ENCODE measurements at regions not wholly inside any gene's neighbourhood (a gene's known extent, or its start where the extent isn't known, plus 50 kb on each side); places are given as distances from the start of the nearest gene placed in this dataset.

DNA sequence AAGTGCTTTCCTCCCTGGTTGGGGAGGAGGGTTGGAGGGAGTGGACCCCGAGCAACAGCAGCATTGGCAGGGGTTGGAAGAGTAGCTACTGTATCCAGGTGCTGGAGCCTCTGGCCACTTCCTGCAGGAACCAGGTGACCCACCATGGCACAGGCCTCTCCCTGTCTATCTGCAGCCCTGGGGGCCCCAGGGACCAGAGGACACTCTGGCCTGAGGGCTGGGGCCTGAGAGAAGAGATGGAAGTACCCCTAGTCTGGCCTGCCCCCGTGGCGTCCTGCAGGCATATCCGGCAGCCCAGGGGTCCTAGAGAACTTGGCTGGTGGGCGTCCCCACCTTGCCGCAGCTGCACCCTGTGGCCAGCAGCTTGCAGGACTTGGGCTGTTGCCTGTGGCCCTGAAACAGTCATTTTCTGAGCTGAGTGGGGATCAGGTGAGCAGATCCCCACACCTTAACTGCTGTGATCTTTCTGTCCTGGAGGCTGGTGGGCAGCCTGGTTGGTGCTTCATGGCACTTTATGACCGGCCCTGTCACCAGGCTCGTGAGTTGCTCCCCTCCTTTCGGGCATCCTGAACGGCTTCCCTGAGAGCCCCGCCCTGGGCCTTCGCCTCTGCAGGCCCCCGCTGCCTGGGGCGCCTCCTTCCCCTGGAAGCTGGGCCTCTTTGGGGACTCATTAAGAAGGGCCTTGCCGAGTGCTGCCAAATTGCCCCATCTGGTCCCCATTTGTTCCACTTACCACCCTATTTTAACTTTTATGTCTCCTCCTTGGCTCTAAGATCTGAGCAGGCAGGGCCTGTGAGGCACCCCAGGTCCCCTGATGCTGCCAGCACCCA, 298.6 kb downstream of the SEC14L1 start:
- DNase-seq (ENCODE audit: extremely low read depth in 1 of 2, low read depth in 1 of 2), result no peak

DNA sequence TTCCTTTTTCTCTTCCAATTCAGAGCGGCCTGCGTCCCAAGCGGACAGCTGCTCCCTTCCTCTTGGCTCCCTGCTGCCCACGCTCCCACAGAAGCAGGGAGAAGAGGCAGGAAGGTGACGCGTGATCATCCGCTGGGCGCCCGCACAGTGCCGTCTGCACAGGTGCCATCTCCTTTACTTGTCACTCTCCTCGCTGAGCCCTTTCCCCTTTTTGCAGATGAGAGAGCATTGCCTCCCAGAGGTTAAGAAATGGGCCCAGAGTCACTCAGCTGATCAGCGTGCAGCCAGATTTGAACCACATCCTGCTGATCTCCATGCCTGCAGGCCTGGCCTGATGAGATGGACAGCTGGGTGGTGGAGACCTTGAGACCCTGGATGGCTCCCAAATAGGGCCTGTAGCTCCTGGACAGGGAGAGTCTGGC, 299.8 kb downstream of the SEC14L1 start:
- DNase-seq (ENCODE audit: extremely low read depth in 1 of 2, low read depth in 1 of 2), result no peak

DNA sequence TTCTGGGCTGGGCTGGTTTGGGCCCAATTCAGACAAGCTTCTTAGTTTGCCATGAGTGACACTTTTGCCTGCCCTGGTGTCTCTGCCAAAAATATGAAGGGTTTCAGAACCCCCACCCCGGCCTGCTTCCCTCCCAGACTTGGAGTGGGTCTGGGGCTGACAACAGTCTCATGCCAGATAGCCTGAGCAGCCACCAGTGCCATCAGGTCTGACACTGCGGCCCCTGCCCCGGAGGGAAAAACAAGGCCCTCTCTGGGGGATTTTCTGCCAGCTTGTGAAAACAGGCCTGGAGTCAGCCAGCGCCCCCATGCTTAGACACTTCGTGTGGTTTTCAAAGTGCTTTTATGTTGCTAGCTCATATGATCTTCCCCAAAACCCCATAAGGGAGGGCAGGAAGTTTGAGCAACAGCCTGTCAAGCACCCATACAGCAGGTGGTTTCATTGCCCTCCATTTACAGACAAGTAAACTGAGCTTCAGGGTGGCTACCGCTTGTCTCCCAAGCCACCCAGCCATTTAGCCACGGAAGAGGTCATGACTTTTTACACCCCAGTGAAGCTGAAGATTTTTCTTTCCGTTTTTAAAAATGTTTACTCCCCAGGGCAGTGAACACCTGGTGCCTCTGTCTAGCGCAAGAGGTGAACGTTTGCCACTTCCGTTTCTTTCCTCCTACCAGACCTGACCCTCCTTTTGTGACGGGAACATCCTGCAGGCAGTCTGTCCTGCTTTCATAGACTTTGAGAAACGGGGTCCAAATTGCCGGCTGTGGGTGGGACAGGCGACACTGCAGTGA, 300.6 kb downstream of the SEC14L1 start:
- DNase-seq (ENCODE audit: extremely low read depth in 1 of 2, low read depth in 1 of 2), result peak in 1 of 2 donors; percentile 72

DNA sequence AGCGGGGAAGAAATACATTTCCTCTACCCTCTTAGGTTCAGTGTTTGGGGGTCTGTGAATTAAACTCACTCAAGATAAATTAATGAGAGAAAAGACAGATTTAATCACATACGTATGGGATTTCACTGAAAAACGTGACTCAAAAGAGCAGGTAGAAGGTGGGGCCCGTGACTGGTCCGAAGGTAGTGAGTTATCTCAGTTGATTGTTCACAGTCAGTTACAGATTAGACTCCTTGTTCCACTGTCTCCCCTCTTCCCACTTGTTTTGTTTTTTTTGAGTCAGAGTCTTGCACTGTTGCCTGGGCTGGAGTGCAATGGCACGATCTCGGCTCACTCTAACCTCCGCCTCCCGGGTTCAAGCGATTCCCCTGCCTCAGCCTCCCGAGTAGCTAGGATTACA, 301.2 kb downstream of the SEC14L1 start:
- DNase-seq (ENCODE audit: extremely low read depth in 1 of 2, low read depth in 1 of 2), result no peak

DNA sequence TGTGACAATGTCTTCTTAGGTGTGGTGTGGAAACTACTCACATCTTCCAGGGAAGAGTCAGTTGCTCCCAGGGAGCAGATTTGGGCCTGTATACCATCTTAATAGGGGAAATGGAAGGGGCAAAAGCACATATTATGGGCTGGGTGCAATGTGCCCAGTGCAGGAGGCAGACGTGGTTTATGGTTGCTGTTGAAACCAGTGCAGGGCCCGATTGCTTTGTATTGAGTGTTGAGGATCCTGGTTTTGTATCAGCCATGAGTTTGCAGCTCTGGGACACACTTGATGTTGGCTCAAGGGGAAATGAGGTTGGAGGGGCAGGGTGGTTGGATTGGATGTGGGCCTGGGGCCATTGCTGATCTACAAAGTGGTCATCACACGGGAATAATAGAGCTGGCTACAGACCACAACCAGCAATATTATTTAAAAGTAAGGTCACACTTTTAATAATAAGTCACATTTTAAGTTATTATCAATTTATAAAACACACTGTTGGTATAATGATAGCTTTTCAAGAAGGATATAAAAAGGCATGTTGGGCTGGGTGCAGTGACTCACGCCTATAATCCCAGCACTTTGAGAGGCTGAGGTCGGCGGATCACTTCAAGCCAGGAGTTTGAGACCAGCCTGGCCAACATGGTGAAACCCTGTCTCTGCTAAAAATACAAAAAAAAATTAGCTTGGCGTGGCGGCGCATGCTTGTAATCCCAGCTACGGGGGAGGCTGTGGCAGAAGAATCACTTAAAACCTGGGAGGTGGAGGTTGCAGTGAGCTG, 302.4 kb downstream of the SEC14L1 start:
- DNase-seq (ENCODE audit: extremely low read depth in 1 of 2, low read depth in 1 of 2), result no peak

DNA sequence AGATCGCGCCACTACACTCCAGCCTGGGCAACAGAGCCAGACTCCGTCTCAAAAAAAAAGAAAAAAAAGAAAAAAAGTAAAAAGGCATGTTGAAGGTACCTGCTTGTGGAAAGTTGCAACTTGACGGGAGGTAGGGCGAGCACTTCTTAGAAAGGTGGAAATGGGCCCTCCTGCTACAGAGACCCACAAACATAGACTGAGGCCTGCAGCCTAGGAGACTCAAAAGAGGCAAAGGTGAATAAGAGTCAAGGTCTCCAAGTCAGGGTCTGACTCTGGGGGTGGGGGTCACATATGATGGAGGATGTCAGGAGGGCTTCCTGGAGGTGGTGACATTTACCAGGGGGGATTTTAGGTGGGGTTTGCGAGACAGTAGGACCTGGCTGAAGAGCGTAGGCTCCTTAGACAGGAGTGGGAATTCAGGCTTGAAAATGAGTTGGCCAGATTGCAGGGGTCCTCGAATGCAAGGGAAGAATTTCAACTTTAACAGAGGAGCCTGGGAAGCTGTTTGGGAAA, 303.0 kb downstream of the SEC14L1 start:
- no peak for DNase-seq (ENCODE audit: extremely low read depth in 1 of 2, low read depth in 1 of 2)

DNA sequence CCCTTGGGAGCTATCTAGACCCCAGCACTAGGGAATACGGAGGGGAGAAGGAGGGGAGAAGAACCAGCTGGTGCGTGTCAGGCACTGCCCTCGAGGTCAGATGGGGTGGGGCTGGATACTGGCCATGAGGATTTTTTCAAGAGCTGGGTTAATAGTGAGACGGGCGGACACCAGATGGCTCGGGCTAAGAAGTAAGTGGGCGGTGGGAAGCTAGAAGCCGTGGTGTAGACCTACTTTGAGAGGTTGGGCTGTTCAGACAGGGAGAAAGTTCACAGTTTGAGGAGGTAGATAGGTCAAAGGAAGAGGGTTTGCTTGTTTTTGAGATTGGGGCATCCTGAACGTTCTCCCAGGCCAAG, 303.8 kb downstream of the SEC14L1 start:
- no peak for DNase-seq (ENCODE audit: extremely low read depth in 1 of 2, low read depth in 1 of 2)

DNA sequence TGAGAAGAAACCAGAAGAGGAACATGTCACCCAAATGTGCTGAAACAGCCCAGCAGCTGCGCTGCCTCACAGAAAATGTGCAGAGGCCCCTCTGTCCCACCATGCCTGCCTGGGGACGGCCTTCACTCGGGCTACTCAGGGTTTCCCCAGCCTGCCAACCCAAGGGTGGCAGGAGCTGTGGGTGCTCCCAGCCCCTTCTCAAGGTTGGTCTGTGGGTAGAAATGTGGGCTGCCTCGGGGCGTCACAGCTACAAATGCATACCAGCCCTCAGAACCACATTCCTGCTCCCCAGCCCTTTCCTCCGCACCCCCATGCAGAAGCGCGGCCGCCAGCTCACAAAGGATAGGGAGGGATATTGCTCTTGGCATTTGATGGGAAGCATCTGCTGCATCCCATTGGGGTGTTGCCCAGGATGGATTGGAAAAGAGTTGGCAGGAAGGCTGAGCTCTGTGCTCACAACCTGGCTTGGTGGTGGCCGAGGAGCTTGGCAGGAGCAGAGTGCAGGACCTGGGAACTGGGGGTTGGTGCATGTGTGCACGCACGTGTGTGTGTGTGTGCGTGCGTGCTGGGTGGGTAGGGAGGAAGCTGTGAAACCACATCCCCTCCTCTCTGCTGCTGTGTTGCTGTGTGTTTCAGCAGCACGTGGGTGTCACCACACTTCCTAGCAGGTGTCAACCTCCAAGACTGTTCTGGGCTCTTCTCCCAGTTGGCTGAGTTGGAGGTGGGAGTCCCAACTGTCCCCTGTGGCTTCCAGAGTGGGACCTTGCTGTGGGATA, 304.4 kb downstream of the SEC14L1 start:
- peak in 1 of 2 donors; percentile 80 for DNase-seq (ENCODE audit: extremely low read depth in 1 of 2, low read depth in 1 of 2)

DNA sequence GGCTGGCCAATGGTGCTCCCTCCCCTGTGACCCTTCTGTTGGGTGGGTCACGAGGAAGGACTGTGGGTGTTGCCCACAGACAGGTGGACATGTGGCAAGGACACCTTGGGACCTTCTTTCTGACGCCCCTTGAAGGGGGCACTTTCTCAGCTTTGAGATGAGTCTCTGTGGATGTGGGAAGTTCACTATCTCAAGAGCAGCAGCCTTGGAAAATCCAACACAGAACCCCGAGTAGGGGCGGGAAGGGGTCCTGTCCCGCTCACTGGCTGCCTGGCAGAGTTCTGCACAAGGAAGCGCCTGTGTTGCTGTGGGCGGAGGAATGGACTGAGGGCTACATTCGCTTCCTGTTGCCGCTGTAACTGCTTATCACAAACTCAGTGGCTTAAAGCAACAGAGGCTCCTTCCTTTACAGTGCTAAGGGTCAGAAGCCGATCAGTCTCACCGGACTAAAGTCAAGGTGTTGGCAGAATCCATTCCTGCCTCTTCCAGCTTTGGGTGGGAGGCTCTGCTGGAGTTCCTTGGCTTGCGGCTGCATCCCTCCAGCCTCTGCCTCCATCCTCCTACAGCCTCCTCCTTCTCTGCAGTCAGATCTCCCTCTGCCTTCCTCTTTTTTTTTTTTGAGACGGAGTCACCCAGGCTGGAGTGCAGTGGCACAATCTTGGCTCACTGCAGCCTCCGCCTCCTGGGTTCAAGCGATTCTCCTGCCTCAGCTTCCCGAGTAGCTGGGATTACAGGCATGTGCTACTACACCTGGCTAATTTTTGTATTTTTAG, 305.2 kb downstream of the SEC14L1 start:
- DNase-seq (ENCODE audit: extremely low read depth in 1 of 2, low read depth in 1 of 2), result no peak

DNA sequence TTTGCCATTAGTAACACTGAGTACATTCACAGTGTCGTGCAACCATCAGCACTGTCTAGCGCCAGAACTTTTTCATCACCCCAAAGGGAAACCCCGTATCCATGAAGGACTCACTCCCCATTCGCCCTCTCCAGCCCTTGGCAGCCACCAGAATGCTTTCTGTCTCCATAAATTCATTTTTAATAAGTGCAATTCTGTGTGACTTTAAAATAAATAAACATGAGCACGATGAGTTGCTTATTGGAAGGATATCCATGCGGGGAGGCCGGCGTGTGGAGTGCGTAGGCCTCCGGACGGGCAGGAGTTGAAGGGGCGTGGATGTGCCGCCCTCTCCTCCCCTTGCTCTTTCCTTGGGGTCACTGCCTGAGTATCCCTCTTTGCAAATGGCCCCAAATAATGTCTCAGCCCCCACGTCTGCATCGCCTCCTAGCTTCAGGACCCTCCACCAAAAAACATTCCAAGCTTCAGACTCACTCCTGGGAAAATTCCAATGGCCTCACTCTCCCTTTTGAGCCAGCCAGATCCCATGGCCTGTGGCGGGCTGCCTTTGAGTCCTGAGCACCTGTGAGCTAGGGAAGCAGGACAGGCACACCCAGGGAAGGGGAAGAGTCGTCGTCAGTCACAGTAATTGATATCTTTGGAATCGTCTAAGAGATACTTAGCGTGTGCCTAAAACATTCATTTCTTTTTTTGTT, 306.3 kb downstream of the SEC14L1 start:
- no peak for DNase-seq (ENCODE audit: extremely low read depth in 1 of 2, low read depth in 1 of 2)

DNA sequence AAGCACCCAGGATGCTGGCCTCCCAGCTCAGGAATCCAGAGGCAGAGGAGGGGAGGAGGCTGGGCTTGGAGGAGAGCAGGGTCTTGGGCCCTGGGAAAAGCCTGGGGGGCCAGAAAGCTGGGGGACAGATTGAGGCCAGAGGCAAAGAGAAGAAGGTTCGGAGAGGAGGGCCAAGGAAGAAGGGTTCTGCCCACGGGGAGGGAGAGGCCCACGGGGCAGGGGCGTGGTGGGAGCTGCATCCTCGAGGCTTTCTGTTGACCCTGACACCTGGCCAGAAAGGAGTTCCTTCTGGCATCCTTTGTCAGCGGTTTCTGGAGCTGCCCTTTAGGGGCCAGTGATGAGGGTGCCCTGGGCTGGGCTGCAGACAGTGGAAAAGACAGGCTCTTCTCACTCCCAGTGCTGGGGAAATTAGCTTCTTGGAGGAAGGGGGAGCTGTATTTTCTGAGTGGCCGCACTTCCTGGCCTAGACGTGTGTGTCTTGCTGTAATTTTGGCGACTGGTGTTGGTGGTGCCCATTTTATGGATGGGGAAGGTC, 308.7 kb downstream of the SEC14L1 start:
- no peak for DNase-seq (ENCODE audit: extremely low read depth in 1 of 2, low read depth in 1 of 2)

DNA sequence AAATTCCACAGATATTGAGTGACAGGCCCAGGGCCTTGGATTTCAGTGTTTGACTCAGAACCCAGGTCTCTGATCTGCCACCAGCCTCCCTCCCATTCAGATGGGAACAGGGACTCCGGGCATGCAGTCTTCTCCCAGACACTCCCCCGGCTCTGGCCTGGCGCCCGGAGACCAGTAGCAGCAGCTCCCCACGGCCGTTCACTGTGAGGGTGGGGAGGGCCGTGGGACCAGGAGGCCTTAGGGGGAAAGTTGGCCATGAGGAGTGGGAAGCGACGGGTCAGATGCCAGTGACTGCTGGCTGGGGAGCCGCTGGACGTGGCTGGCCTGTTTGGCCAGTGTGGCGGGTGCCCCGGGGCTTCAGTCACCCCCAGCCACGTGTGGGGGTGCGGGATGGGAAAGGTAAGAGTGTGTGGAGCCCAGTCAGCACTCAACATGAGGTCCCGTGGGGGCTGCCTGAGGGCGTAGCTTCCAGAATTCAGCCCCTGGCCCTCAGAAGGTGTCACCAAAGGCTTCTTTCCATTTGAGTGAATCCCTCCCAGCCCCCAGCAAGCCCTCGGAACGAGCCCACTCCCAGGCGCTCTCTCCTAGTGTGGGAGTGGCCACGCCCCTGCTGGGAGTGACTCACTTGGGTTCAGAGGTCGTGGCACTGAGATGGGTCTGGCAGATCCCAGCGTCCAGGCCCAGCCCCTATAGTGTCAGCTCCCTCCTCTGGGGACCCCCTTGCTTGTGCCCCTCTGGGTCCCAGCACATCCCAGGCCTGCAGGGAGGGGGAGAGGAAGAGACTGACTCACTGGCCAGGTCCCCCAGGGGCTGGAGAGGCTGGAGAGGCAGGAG, 309.4 kb downstream of the SEC14L1 start:
- peak in 1 of 2 donors; percentile 71 for DNase-seq (ENCODE audit: extremely low read depth in 1 of 2, low read depth in 1 of 2)

DNA sequence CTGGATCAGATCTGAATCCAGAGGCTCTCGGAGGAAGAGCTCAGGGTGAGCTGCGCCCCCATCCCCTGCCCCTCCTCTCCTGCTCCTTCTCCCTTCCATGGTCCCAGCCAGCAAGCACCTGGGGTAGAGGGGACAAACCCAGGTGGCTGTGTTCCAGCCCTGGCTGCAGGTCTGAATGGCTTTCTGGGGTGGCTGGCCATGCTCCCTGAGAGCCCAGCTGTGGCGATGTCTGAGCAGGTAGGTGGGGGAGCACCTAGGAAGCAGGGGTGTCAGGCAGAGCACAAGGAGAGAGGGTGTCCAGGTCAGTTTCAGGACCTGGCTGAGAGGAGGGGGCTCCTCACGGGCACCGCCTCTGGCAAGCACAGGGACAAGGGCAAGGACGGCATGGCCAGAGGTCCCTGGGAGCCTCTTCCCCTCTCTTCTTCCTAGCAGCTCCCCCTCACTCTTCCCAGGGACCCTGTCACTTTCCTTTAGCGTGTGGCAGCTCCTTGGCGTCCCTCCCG, 310.0 kb downstream of the SEC14L1 start:
- DNase-seq (ENCODE audit: extremely low read depth in 1 of 2, low read depth in 1 of 2), result no peak

DNA sequence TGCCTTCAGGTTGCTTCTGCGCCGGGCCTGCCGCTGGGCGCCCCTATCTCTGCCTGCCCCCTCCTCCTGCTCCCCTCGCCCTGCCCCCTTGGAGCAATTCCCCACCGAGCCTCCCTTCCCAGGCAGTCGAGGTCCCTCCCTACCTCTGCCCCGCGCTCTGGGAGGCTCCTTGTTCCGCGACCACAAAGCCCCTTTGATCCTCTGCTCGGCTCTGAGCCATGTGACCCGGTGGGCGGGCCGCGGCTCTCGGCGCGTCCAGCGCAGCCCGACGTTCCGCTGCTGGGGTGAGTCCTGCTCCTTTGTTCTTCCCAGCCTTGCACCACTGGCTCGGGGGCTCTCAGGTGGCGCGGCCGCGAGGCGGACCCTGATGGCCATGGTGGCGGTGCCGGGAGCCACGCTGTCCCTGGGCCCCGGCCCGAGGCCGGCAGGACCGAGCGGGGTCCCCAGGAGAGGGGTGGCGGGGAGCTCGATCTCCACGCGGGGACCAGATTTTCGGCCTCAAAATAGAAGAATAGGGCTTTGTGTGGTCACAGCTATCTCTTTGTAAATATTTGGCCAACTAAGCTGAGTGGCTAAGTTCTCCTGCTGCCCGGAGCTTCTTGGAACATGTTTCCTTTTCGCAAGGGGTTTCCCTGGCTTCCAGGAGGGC, 310.6 kb downstream of the SEC14L1 start:
- DNase-seq (ENCODE audit: extremely low read depth in 1 of 2, low read depth in 1 of 2), result no peak

DNA sequence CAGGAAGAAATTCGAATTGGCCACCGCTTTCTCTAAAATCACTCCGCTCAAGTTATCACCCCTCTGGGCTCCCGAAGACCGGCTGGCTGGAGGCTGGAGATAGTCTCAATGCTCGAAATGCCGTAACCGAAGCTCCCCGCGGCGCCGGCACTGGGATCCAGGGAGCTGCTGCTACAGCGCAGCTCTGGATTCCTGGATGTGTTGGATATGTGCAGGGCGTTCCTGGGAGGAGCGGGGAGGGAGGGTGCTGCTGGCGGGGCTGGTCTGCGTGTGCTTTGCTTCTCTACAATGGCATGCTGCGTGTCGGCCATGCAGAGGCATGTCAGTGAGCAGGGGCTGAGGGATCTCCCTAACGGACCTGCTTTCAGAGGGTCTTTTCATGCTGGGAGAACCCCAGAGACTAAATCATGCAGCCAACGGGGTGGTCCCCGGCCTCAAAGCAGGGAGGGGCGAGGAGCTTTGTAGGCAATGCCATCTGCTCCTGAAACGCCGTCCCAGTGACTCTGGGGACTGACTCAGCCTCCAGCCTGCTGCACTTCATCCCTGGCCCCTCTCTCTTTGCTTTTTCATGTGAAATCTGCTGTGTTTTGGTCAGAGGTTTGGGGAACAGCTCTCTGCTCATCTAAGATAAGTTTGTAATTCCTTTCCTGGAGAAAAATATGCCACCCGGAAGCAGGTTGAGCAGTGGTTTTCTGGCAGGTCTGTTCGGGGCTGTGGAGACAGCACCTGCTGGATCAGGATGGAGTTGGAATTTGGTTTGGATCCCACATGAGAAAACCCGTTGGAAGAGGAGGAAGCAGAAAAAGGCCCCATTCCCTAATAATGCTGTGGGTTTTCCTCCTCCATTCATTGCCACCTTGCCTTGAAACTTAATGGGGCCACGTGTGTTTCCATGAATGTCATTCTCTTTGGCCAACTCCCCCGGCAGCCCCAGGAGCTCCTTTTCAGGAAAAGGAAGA, 311.4 kb downstream of the SEC14L1 start:
- DNase-seq (ENCODE audit: extremely low read depth in 1 of 2, low read depth in 1 of 2), result no peak

DNA sequence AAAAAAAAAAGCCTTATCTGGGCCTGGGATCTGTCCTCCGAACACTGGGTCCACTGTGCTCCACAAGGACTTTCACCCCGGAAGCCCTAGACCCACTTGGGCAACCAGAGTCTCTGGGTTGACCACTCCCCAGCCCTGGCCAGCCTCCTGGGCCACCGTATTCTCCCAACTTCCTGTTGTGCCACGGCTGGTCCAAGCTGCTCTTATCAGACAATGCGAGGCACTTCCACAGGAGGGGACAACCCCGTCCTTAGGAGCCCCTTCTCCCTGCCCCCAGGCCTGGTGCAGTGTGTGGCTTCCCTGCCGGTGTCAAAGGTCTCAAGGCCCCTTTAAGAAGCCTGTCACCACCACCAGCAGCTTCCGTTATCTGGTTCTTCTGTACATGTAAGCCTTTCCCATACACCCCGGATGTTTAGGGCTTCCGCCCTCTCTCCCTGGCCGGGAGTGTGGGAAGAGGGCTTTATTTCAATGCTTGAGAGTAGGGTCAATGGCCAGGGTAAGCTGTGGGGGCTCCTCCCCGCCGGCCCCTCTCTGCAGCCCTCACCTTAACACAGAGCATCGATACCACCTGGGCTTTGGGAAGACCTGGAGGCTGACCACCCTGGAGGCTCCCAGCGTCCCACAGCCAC, 313.0 kb downstream of the SEC14L1 start:
- no peak for DNase-seq (ENCODE audit: extremely low read depth in 1 of 2, low read depth in 1 of 2)
